ENCODE measurements at regions not wholly inside any gene's neighbourhood (a gene's known extent, or its start where the extent isn't known, plus 50 kb on each side); places are given as distances from the start of the nearest gene placed in this dataset.

DNA sequence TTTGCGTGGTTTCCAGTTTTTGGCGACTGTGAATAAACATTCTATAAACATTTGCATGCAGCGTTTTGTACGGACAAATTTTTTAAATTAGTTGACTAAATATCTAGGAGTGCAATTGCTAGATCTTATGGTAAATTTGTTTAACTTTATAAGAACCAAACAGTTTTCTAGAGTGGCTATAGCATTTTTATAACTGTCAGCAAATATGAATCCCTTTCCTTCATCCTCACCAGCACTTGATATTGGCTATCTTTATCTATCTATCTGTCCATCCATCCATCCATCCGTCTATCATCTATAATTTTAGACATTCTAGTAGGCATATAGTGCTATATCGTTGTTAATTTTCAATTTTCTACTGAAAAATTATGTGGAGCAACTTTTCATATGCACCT, 158.4 kb upstream of the CHRNA7 start:
- no peak for DNase-seq (ENCODE audit: low read depth)

GRCh38 chr15:31887246-31887645, 143.1 kb upstream of the CHRNA7 start:
- DNase-seq (ENCODE audit: low read depth), result no peak

GRCh38 chr15:31892513-31892912, 137.8 kb upstream of the CHRNA7 start:
- DNase-seq (ENCODE audit: low read depth), result no peak

- no peak for DNase-seq (ENCODE audit: low read depth)
Measured at GRCh38 chr15:31893780-31894179, 136.5 kb upstream of the CHRNA7 start.

DNA sequence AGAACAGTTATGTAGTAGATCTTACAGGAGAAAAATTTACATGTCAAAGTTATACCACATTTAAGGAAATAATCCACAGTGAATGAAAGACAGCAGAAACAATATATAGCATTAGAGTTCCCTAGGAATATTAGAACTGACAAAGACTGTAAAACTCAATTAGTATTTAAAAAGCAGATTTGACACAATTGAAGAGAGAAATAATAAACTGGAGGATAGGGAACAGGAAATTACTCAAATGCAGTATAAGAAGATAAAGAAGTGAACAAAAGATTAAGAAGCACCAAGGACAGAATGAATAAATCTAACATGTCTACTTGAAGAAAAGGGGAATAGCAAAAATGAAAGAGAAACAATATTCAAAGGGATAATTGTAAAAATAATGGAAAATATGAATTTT, 132.6 kb upstream of the CHRNA7 start:
- DNase-seq (ENCODE audit: low read depth), result no peak

- DNase-seq (ENCODE audit: low read depth), result no peak
Measured at GRCh38 chr15:31901501-31901900, 128.8 kb upstream of the CHRNA7 start.

DNA sequence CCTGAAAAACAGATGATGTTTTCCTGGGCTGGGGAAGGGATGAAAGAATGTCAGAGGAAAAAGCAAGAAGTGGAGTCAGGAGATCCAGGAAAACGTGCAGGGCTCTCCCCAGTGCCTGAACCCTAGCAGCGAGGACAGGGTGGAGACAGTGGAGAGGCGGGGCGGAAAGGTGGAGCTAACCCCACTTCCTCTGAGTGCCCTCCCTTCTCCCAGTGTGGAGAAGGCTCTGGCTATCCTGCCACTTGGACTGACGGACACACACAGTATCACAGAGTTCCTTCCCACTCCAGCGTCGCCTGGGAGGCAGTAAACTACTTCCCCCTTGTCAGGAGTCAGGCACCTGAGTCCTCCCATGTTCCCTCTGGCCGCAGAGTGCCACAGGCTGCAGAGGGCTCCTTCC, 125.3 kb upstream of the CHRNA7 start:
- no peak for DNase-seq (ENCODE audit: low read depth)

DNA sequence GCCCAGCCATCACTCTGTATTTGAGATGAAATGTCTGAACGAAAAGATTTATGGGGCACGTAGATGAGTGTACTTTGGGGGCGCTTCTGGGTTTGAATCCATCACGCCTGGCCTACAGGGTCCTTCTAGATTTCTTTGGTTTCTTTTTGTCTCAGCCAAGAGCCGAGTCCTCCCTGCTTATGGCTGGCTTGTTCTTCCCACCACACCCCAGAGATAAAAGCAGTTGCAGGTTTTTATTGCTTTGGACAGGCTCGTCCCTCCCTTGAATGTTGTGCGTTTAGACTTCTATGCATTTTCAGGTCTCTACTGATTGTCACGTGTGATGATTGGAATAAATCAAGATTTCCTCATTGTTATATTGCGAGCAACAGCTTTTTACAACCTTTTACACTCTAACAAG, 104.8 kb upstream of the CHRNA7 start:
- DNase-seq (ENCODE audit: low read depth), result no peak

- no peak for DNase-seq (ENCODE audit: low read depth)
Measured at GRCh38 chr15:31930967-31931366, 99.3 kb upstream of the CHRNA7 start.

DNA sequence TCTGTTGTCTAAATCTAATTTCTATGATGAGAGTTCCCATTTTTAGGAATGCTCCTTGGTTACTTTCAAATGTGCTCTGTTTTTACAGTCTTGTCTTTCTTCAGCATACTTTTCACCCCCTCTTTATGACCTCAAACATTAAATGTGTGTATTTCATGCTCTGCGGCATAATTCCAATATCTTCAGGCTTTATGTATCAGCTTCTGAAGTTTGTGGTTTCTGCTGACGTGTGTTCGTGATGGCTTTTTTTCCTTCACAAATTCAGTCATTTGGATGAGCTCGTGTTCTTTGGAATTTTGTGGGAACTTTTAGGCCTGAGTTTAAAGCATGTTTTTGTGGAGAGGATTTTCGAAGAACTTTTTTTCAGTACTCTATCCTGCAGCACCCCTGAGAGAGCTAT, 97.7 kb upstream of the CHRNA7 start:
- DNase-seq (ENCODE audit: low read depth), result no peak

- no peak for DNase-seq (ENCODE audit: low read depth)
Measured at GRCh38 chr15:31934821-31935220, 95.5 kb upstream of the CHRNA7 start.

DNA sequence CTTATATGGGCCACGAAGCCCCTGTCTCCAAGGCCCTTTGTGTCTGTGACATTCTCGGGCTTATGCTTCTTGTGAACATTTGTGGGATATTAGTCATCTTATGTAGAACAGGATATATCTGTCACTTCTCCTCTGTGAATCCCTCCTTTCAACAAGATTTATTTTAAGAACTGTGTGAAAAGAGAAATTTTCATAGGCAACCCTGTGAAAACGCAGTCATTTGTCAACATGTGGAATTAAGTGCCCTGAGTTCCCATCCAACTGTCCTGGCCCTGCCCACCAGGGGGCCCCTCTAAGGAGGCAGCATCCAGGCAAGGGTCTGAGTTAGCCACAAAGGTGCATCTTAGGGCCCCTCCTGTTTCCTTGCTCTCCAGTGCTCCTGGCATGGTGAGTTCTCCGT, 76.8 kb upstream of the CHRNA7 start:
- no peak for DNase-seq (ENCODE audit: low read depth)

GRCh38 chr15:31954374-31955172, 75.7 kb upstream of the CHRNA7 start:
- no peak for DNase-seq (ENCODE audit: low read depth)

- DNase-seq (ENCODE audit: low read depth), result no peak
Measured at GRCh38 chr15:31955734-31956133, 74.6 kb upstream of the CHRNA7 start.

DNA sequence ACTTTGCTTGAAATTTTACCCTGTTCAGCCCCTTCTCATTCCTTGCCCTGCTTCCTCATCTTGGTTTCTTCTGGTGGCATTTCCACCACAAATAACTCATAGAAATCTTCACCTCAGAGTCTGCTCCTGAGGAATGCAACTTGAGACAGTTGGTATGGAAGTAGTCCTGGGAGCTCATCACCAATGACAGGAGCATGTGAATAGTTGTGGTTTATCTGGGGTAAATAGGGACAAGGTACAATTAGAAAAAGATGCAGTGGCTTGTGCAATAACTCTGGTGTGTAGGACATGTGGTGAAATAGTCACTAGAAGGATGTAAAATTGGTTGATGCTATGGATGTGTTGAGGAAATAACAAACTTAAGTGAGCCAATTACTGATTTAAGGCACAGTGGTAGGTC, 72.7 kb upstream of the CHRNA7 start:
- DNase-seq (ENCODE audit: low read depth), result no peak

- no peak for DNase-seq (ENCODE audit: low read depth)
Measured at GRCh38 chr15:31964586-31965307, 65.6 kb upstream of the CHRNA7 start.

DNA sequence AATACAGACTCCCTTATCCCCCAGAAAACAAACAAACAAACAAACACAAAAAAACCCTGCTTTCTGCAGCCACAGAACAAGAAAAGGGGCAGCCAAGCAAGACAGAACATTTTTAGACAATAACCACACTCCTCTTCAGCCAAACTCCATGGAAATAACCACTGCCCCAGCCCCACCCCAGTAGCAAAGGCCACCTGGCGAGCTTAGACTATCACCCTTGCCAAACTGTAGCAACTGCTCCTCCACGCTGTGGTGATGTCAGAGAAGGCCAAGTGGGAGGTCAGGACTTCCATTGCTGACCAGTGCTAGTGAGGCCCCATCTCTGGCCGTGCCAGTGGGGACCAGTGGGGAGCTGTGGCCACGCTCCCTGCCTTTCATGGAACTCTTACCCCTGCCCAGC, 60.3 kb upstream of the CHRNA7 start:
- DNase-seq (ENCODE audit: low read depth), result no peak

- DNase-seq (ENCODE audit: low read depth), result no peak
Measured at GRCh38 chr15:31973197-31973596, 57.1 kb upstream of the CHRNA7 start.

DNA sequence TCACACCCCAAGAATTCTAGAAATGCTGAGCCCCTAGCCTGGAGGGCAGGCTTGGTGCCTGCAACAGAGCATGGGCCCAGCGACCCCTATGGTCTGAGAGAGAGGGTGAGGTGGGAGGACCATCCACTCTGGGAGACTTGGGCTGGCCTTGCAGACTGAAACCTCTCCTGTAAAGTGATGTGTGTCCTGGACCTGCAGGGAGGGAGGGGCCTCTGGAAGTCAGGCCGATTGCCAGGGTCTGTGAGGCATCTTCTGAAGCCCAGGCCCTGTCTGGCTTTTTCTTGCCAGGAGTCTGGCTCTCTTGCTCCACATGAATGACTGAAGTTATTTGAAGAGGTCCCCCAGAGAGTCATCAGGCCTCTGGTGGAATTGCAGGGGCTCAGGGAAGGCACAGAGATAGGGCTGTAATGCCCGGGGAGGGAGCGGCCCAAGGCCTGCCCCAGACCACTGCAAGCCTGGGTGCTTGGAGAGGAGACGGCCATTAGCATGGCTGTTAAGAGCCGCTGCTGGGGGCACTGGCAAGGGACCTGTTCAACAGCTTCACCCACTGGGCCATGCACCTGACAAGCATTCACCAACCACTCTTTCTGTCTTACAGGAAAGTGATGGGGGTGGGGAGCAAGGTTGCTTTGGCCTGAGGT, 56.0 kb upstream of the CHRNA7 start:
- no peak for DNase-seq (ENCODE audit: low read depth)

DNA sequence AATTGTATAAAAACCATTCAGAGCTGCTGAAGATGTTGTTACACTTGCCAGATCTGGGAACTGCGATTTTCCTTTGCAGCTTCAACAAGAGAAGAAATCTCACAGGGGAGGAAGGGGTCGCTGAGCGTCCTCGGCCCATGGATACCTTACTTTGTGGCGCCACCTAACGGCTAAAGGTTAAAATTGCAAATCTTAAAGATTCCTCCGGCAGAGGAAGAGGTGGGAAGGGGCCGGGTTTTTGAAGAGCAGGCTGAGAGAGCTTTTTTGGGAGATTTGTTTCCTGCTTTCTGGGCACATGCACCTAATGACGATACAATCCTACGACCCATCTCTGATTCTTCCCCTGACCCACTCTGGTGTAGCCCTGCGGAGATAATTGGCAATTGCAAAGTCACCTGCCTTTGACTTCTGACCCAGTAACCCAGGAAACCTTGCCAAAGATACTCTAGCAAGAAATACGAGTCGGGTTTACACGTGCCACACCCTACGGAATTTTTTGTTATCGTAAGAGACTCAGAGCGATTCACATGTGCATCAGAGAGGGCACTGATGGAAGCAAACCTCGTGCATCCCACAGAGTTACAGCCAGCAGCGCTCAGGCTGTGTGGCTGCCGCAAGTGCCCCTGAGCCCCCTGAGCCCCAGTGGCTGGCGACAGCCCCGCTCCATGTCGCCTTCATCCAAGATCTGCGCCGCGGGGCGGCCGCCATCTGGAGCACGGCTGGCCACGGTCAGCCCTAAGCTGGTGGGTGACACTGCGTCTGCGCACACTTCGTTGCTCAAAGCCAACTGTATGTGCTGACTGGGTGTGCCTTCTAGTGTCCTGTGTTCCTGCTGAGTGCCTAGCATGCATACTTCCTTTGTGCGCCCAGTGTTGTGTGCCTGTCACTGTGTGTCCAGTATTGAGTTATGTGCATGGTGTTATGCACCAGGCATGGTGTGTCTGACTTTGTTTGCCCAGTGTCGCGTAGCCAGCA, 55.2 kb upstream of the CHRNA7 start:
- no peak for DNase-seq (ENCODE audit: low read depth)

DNA sequence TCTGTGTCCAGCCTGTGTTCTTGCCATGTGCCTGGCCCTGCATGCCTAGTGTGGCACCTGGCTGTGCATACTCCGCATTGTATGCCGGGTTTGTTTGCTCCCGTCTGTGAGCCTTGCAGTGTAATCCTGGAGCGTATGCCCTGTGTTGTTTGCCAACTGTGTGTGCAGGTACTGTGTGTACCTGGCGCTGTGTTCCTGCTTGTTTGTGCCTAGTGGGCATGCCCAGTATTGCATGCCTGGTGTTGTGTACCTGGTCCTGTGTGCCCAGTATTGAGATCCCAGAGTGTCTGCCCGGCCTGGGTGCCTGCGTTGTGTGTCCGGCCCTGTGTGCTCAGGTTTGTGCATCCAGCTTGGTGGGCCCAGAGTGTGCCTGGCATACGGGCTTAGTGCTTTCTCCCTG, 54.5 kb upstream of the CHRNA7 start:
- no peak for DNase-seq (ENCODE audit: low read depth)

DNA sequence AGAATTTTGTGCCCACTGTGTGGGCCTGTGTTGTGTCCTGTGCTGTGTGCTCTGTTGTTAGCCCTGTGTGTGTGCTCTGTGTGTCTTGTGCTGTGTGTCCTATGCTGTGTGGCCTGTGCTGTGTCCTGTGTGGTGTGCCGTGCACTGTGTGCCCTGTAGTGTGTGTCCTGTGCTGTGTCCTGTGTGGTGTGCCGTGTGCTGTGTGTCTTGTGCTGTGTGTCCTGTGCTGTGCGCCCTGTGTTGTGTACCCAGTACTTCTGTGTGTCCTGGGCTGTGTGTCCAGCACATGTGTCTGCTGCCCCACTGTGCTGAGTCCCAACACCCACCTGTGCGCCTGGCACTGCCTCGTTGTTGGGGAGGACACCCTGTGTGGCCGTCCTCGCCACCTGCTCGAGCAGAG, 53.2 kb upstream of the CHRNA7 start:
- DNase-seq (ENCODE audit: low read depth), result no peak

All from CMK (cell line).